Panc1 (cell line): ENCODE measurements at regions not wholly inside any gene's neighbourhood (a gene's known extent, or its start where the extent isn't known, plus 50 kb on each side); places are given as distances from the start of the nearest gene placed in this dataset.

ENCODE experiments used
- ATAC-seq: fragments of 200-7000 bp; cut with Tn5 transposase; 2 replicates; pipeline ENCODE4 v1.9.1; 2020; ENCODE audit warnings: mild to moderate bottlenecking, moderate library complexity
- BruUV-seq: library from RNA; stranded (reverse); fragments of 400-500 nt; replicated peaks from 2 replicates; lab custom pipeline; 2021; lab: Mats Ljungman, UMichigan
- CTCF ChIA-PET: fragments of 300-600 bp; sonication (Branson Sonifier 250); formaldehyde crosslinking; loops from one replicate; lab custom pipeline; 2022; ENCODE audit warnings: antibody characterized with exemption; lab: Charles Lee
- POLR2A ChIA-PET: fragments of 300-600 bp; sonication (Branson Sonifier 250); formaldehyde crosslinking; loops from one replicate; lab custom pipeline; 2022; ENCODE audit warnings: antibody characterized with exemption; lab: Charles Lee
- DNase-seq: peaks from one replicate; pipeline ENCODE4 v3.0.0-alpha.2; 2010; ENCODE audit warnings: low read depth, low spot score
- H3K27ac ChIP-seq: 2 replicates; pipeline ENCODE4 v1.5.1; 2011; ENCODE audit warnings: mild to moderate bottlenecking, low read length, inconsistent platforms
- H3K27me3 ChIP-seq: fragments of 200-500 bp; sonication (Bioruptor generic); 2 replicates; pipeline ENCODE4 v1.6.0; 2014; ENCODE audit warnings: low read length, inconsistent platforms; ENCODE audit not compliant: control insufficient read depth, insufficient read depth
- H3K36me3 ChIP-seq: fragments of 200-500 bp; sonication (Bioruptor generic); 2 replicates; pipeline ENCODE4 v1.5.1; 2014; ENCODE audit warnings: inconsistent platforms, mild to moderate bottlenecking, low read length, moderate library complexity; ENCODE audit not compliant: control insufficient read depth, insufficient read depth
- H3K4me1 ChIP-seq: 2 replicates; pipeline ENCODE4 v1.5.1; 2011; ENCODE audit warnings: inconsistent platforms, mild to moderate bottlenecking, low read length, moderate library complexity; ENCODE audit not compliant: control insufficient read depth, insufficient read depth
- H3K4me3 ChIP-seq, 2 experiments: 2 replicates each; pipeline ENCODE4 v1.5.1; 2011 to 2012; ENCODE audit warnings: low read depth in 2 of 2, low read length in 2 of 2, mild to moderate bottlenecking in 2 of 2, inconsistent platforms in 1 of 2, moderate library complexity in 1 of 2
- H3K9me3 ChIP-seq: fragments of 200-500 bp; sonication (Bioruptor generic); 2 replicates; pipeline ENCODE4 v1.5.1; 2014; ENCODE audit warnings: low read depth, mild to moderate bottlenecking, inconsistent platforms, low read length, moderate library complexity; ENCODE audit not compliant: control insufficient read depth, insufficient read depth
- CTCF ChIP-seq: fragments of 450-650 bp; IDR thresholded peaks from 2 replicates; pipeline ENCODE4 v1.5.1; 2017; ENCODE audit warnings: mild to moderate bottlenecking
- POLR2AphosphoS5 ChIP-seq: IDR thresholded peaks from 2 replicates; pipeline ENCODE4 v1.6.1; 2012; ENCODE audit warnings: mild to moderate bottlenecking, low read depth, low read length, moderate library complexity
- REST ChIP-seq, 2 experiments: IDR thresholded peaks; 2 replicates each; pipeline ENCODE4 v1.6.1; 2011 to 2012; ENCODE audit warnings: low read depth in 2 of 2, control low read depth in 1 of 2, low read length in 1 of 2, mild to moderate bottlenecking in 1 of 2, moderate library complexity in 1 of 2; ENCODE audit not compliant: insufficient read depth in 1 of 2
- SIN3A ChIP-seq: IDR thresholded peaks from 2 replicates; pipeline ENCODE4 v1.6.1; 2012; ENCODE audit warnings: low read depth, mild to moderate bottlenecking, low read length, moderate library complexity, borderline replicate concordance; ENCODE audit not compliant: insufficient read depth
- TCF7L2 ChIP-seq: IDR thresholded peaks from 2 replicates; pipeline ENCODE4 v1.6.1; 2011; ENCODE audit warnings: mild to moderate bottlenecking, low read depth, low read length, inconsistent platforms
- in situ Hi-C: cut with HindIII; loops from 2 replicates; pipeline ENCODE4 v1.10.0; 2016; ENCODE audit warnings: low sequenced_read_pairs, low pct_unique_long_range_greater_than_20kb
- intact Hi-C: fragments of 100-400 bp; cut with micrococcal nuclease; formaldehyde crosslinking; loops from one replicate; pipeline ENCODE4 v1.10.0; 2022; ENCODE audit not compliant: unreplicated experiment

GRCh38 chr5:29993286-29993685 is 1200.2 kb upstream of the CDH6 start:
- no peak overlapping the region for H3K27ac ChIP-seq
- CTCF ChIA-PET, result no interaction called here
- TF ChIP-seq SIN3A (no peak), POLR2AphosphoS5 (no peak), REST (IDR thresholded peaks at IDR 0.05; ENCODE audit: insufficient read depth in 1 of 2, low read depth in 2 of 2, low read length in 1 of 2) (no peak), TCF7L2 (no peak), CTCF (no peak)

GRCh38 chr5:29992248-29992647 is 1201.2 kb upstream of the CDH6 start:
- Histone ChIP-seq H3K4me1 (no peaks in the 10 kb centered on the region), H3K27ac (no peak overlapping the region), H3K36me3 (no peaks in the 10 kb centered on the region), H3K4me3 (no peak overlapping the region), H3K27me3 (no peaks in the 10 kb centered on the region), H3K9me3 (no peaks in the 10 kb centered on the region)
- BruUV-seq, result no TSS peak
- ATAC-seq (no peak), DNase-seq (no peak)
- POLR2A ChIA-PET, result no interaction called here
- TF ChIP-seq CTCF (no peak), POLR2AphosphoS5 (no peak), TCF7L2 (no peak), REST (IDR thresholded peaks at IDR 0.05; ENCODE audit: insufficient read depth in 1 of 2, low read depth in 2 of 2, low read length in 1 of 2) (no peak), SIN3A (no peak)
- CTCF ChIA-PET, result no interaction called here
- intact Hi-C loops, result no loop called here
- in situ Hi-C loops, result no loop called here

More at GRCh38 chr5:29993286-29993685, 1200.2 kb upstream of the CDH6 start:
- in situ Hi-C loops (no loop called here), intact Hi-C loops (no loop called here)
- no peaks in the 10 kb centered on the region for H3K9me3 ChIP-seq
- BruUV-seq, result no TSS peak
- no peak for DNase-seq
- POLR2A ChIA-PET, result no interaction called here
- no peak for ATAC-seq
- no peaks in the 10 kb centered on the region for H3K27me3 ChIP-seq
- H3K36me3 ChIP-seq, result no peaks in the 10 kb centered on the region
- no peaks in the 10 kb centered on the region for H3K4me1 ChIP-seq
- no peak overlapping the region for H3K4me3 ChIP-seq
